SK-N-SH (cell line): ENCODE measurements at regions not wholly inside any gene's neighbourhood (a gene's known extent, or its start where the extent isn't known, plus 50 kb on each side); places are given as distances from the start of the nearest gene placed in this dataset.

ENCODE experiments used
- CTCF ChIA-PET: fragments of 300-600, 350-600 bp; formaldehyde crosslinking; extraction: SDS; loops from one replicate; lab custom pipeline; 2021; lab: Yijun Ruan, JAX
- POLR2A ChIA-PET: fragments of 350-600 bp; sonication (Branson Sonifier 250); formaldehyde crosslinking; extraction: SDS; loops from one replicate; lab custom pipeline; 2020; ENCODE audit warnings: antibody characterized with exemption, inconsistent platforms; lab: Yijun Ruan, JAX
- DNase-seq: peaks from one replicate; pipeline ENCODE4 v3.0.0; 2012
- H2AFZ ChIP-seq: fragments of 200-600 bp; sonication (generic); 2 replicates; pipeline ENCODE4 v1.8.1; 2016; ENCODE audit warnings: antibody characterized with exemption, mild to moderate bottlenecking, low read depth
- H3F3A ChIP-seq: fragments of 200-600 bp; sonication (generic); replicated peaks from 2 replicates; pipeline ENCODE3; 2016; ENCODE audit warnings: antibody characterized with exemption, mild to moderate bottlenecking; ENCODE audit not compliant: insufficient read depth
- H3K27ac ChIP-seq, 2 experiments: fragments of 200-500 bp in 1 of 2; fragments of 200-600 bp in 1 of 2; sonication (Bioruptor generic) in 1 of 2; sonication (generic), shearing (Covaris generic) in 1 of 2; 2 replicates each; pipeline versions ENCODE4 v1.5.1 to v1.6.1; 2014 to 2016; ENCODE audit warnings: low read depth in 2 of 2, inconsistent platforms in 1 of 2, low read length in 1 of 2, mild to moderate bottlenecking in 1 of 2, mixed read lengths in 1 of 2
- H3K27me3 ChIP-seq: fragments of 200-600 bp; sonication (generic), shearing (Covaris generic); 2 replicates; pipeline ENCODE4 v1.6.1; 2016; ENCODE audit warnings: mixed run types; ENCODE audit not compliant: insufficient read depth
- H3K36me3 ChIP-seq, 2 experiments: fragments of 200-500 bp in 1 of 2; fragments of 200-600 bp in 1 of 2; sonication (Bioruptor generic) in 1 of 2; sonication (generic) in 1 of 2; replicated peaks in 1 of 2; 2 replicates each; pipeline versions ENCODE3 to v1.5.1; 2014 to 2016; ENCODE audit warnings: low read length in 1 of 2, mild to moderate bottlenecking in 1 of 2; ENCODE audit not compliant: insufficient read depth in 2 of 2, control insufficient read depth in 1 of 2
- H3K4me1 ChIP-seq, 2 experiments: fragments of 200-500 bp in 1 of 2; fragments of 200-600 bp in 1 of 2; sonication (Bioruptor generic) in 1 of 2; sonication (generic), shearing (Covaris generic) in 1 of 2; 2 replicates each; pipeline versions ENCODE4 v1.5.1 to v1.6.1; 2014 to 2016; ENCODE audit warnings: low read depth in 1 of 2, low read length in 1 of 2, mixed run types in 1 of 2; ENCODE audit not compliant: insufficient read depth in 2 of 2, control insufficient read depth in 1 of 2
- H3K4me2 ChIP-seq: fragments of 200-600 bp; sonication (generic), shearing (Covaris generic); 2 replicates; pipeline ENCODE4 v1.6.1; 2017; ENCODE audit warnings: mixed run types
- H3K4me3 ChIP-seq, 2 experiments: fragments of 200-500 bp in 1 of 2; fragments of 200-600 bp in 1 of 2; sonication (Bioruptor generic) in 1 of 2; sonication (generic), shearing (Covaris generic) in 1 of 2; 2 replicates each; pipeline versions ENCODE4 v1.5.1 to v1.8.1; 2014 to 2016; ENCODE audit warnings: low read depth in 2 of 2, inconsistent platforms in 1 of 2, low read length in 1 of 2, mild to moderate bottlenecking in 1 of 2, mixed read lengths in 1 of 2, moderate library complexity in 1 of 2
- H3K79me2 ChIP-seq: fragments of 200-600 bp; sonication (generic); 2 replicates; pipeline ENCODE4 v1.8.1; 2017; ENCODE audit warnings: mild to moderate bottlenecking; ENCODE audit not compliant: insufficient read depth
- H3K9ac ChIP-seq: fragments of 200-600 bp; sonication (generic); 2 replicates; pipeline ENCODE4 v1.6.1; 2017; ENCODE audit warnings: mixed run types
- H3K9me2 ChIP-seq: fragments of 200-600 bp; sonication (generic); 2 replicates; pipeline ENCODE4 v1.6.1; 2017; ENCODE audit warnings: mixed run types
- H3K9me3 ChIP-seq: fragments of 200-600 bp; sonication (generic); 2 replicates; pipeline ENCODE4 v1.6.1; 2017; ENCODE audit warnings: mixed run types, mild to moderate bottlenecking, moderate library complexity
- H4K20me1 ChIP-seq: fragments of 200-600 bp; sonication (generic); 2 replicates; pipeline ENCODE4 v1.6.1; 2017; ENCODE audit warnings: mild to moderate bottlenecking, mixed run types; ENCODE audit not compliant: insufficient read depth
- ELF1 ChIP-seq: IDR thresholded peaks from 2 replicates; pipeline ENCODE4 v1.4.0; 2012
- FOXM1 ChIP-seq: IDR thresholded peaks from 2 replicates; pipeline ENCODE4 v1.4.0; 2012; ENCODE audit warnings: low read depth, mild to moderate bottlenecking
- GABPA ChIP-seq: IDR thresholded peaks from 2 replicates; pipeline ENCODE4 v1.4.0; 2012; ENCODE audit warnings: low read depth, mild to moderate bottlenecking
- MAX ChIP-seq: IDR thresholded peaks from 2 replicates; pipeline ENCODE4 v1.4.0; 2012; ENCODE audit warnings: low read depth
- MEF2A ChIP-seq: IDR thresholded peaks from 2 replicates; pipeline ENCODE4 v1.4.0; 2012; ENCODE audit warnings: low read depth, borderline replicate concordance
- NRF1 ChIP-seq: IDR thresholded peaks from 2 replicates; pipeline ENCODE4 v1.6.1; 2012; ENCODE audit warnings: low read depth, mild to moderate bottlenecking, low read length
- PBX3 ChIP-seq: IDR thresholded peaks from 2 replicates; pipeline ENCODE4; 2012
- POLR2AphosphoS5 ChIP-seq: IDR thresholded peaks from 2 replicates; pipeline ENCODE4 v1.6.1; 2012; ENCODE audit warnings: low read depth, low read length
- RAD21 ChIP-seq: IDR thresholded peaks from 2 replicates; pipeline ENCODE4 v1.6.1; 2012; ENCODE audit warnings: mild to moderate bottlenecking, low read length
- RCOR1 ChIP-seq: fragments of 150-350 bp; IDR thresholded peaks from 2 replicates; pipeline ENCODE4 v1.6.1; 2017; ENCODE audit warnings: antibody characterized with exemption, low read length
- RFX5 ChIP-seq: IDR thresholded peaks from 2 replicates; pipeline ENCODE4 v1.6.1; 2012; ENCODE audit warnings: mild to moderate bottlenecking, improper control_type of control experiment, low read length
- SMC3 ChIP-seq: IDR thresholded peaks from 2 replicates; pipeline ENCODE4 v1.6.1; 2012; ENCODE audit warnings: low read depth, low read length, improper control_type of control experiment
- TAF1 ChIP-seq: IDR thresholded peaks from 2 replicates; pipeline ENCODE4 v1.6.1; 2012; ENCODE audit warnings: low read depth, mild to moderate bottlenecking, low read length, moderate library complexity, borderline replicate concordance
- TCF12 ChIP-seq: IDR thresholded peaks from 2 replicates; pipeline ENCODE4 v1.4.0; 2012
- USF1 ChIP-seq: IDR thresholded peaks from 2 replicates; pipeline ENCODE4 v1.4.0; 2012; ENCODE audit warnings: low read depth, borderline replicate concordance
- USF2 ChIP-seq: fragments of 150-350 bp; IDR thresholded peaks from 2 replicates; pipeline ENCODE4 v1.6.1; 2017; ENCODE audit warnings: antibody characterized with exemption, low read length, low read depth, borderline replicate concordance
- ZBTB33 ChIP-seq: IDR thresholded peaks from 2 replicates; pipeline ENCODE4 v1.4.0; 2012; ENCODE audit warnings: low read depth, borderline replicate concordance
- WGBS: methylation state at CpG from one replicate; pipeline ENCODE4 v1.1.6; 2017; ENCODE audit warnings: low lambda C conversion rate; 5-methylcytosine and 5-hydroxymethylcytosine counted together

GRCh38 chr6:40780637-40781036, 193.5 kb upstream of the LRFN2 start:
- 98% methylated on average over 3 of the region's 3 CpGs for WGBS
- Histone ChIP-seq H3K4me3 (no peak overlapping the region), H3K27me3 (no peaks in the 10 kb centered on the region), H3K27ac (no peak overlapping the region), H3K36me3 (no peaks in the 10 kb centered on the region), H3K9me2 (no peaks in the 10 kb centered on the region), H3F3A (no peaks in the 10 kb centered on the region), H3K9me3 (no peaks in the 10 kb centered on the region), H3K4me2 (no peak overlapping the region), H3K79me2 (no peaks in the 10 kb centered on the region), H2AFZ (no peak overlapping the region), H4K20me1 (no peaks in the 10 kb centered on the region), H3K9ac (no peak overlapping the region)
- DNase-seq: no peak
- CTCF ChIA-PET: interaction anchor here (1.2 to 1.5 kb wide), 2 partner anchors 16 to 60 kb away, joined by 3 read pairs; no protein-coding TSS in a partner anchor
- TF ChIP-seq MAX: no peak
- TF ChIP-seq POLR2AphosphoS5: no peak
- TF ChIP-seq USF2: no peak
- TF ChIP-seq RCOR1: no peak
- no peak for TF ChIP-seq USF1
- TF ChIP-seq TCF12: no peak
- TF ChIP-seq RFX5: no peak
- no peak for TF ChIP-seq SMC3
- TF ChIP-seq RAD21: no peak
- TF ChIP-seq MEF2A: no peak
- TF ChIP-seq NRF1: no peak
- TF ChIP-seq GABPA: no peak
- TF ChIP-seq TAF1: no peak
- no peak for TF ChIP-seq PBX3
- no peak for TF ChIP-seq FOXM1
- no peak for TF ChIP-seq ELF1
- TF ChIP-seq ZBTB33: no peak
- TF ChIP-seq, all 33 proteins: peak for 0
- peaks cover 0 to 16% of the 10 kb centered on the region in 2 experiments; a peak in 2 of 4 replicates for H3K4me1 ChIP-seq
- POLR2A ChIA-PET: no interaction called here
